ENCODE measurements at regions not wholly inside any gene's neighbourhood (a gene's known extent, or its start where the extent isn't known, plus 50 kb on each side); places are given as distances from the start of the nearest gene placed in this dataset.

DNA sequence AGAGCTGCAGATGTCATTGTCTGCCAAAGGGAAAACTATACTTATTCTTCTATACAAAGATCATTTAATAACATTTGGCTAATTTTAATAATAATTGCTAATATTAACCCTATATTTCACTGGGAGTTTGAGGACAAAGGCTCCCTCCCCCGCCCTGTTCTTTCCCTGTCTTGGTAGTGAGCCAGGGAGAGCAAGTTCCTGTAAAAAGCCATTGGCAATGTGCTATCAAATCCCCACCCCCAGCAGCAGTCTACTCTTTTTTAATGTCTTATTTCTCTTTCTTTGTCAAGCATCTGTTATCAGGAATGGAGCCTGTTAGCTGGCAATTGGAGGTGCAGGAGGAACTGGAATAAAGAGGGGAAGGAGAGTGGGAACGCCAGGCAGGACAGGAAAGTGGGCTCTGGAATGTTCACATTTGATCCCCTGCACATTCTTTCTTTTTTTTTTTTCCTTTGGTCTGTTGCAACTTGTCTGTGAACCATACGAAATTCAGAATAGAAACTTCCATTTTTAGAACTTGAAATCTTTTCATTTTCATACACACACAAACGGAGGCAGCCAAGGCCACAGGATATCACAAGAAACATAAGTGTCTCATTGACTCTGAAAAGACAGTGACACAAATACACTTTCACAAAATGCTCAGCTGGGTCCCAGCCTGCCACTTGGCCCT lies 664.8 kb upstream of the ZNF608 start:
- TF ChIP-seq, protein P1, sequence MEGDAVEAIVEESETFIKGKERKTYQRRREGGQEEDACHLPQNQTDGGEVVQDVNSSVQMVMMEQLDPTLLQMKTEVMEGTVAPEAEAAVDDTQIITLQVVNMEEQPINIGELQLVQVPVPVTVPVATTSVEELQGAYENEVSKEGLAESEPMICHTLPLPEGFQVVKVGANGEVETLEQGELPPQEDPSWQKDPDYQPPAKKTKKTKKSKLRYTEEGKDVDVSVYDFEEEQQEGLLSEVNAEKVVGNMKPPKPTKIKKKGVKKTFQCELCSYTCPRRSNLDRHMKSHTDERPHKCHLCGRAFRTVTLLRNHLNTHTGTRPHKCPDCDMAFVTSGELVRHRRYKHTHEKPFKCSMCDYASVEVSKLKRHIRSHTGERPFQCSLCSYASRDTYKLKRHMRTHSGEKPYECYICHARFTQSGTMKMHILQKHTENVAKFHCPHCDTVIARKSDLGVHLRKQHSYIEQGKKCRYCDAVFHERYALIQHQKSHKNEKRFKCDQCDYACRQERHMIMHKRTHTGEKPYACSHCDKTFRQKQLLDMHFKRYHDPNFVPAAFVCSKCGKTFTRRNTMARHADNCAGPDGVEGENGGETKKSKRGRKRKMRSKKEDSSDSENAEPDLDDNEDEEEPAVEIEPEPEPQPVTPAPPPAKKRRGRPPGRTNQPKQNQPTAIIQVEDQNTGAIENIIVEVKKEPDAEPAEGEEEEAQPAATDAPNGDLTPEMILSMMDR (IDR thresholded peaks at IDR 0.05; ENCODE audit: borderline replicate concordance, control extremely low read depth, extremely low read depth, insufficient read depth, missing control alignments), result no peak
- DNase-seq (ENCODE audit: low spot score), result peak; percentile 42
- in situ Hi-C loops (cut with MboI; ENCODE audit: low sequenced_read_pairs, unreplicated experiment), result loop anchor here (25.0 kb wide), 1 partner anchor 474 kb away; no protein-coding TSS in a partner anchor

DNA sequence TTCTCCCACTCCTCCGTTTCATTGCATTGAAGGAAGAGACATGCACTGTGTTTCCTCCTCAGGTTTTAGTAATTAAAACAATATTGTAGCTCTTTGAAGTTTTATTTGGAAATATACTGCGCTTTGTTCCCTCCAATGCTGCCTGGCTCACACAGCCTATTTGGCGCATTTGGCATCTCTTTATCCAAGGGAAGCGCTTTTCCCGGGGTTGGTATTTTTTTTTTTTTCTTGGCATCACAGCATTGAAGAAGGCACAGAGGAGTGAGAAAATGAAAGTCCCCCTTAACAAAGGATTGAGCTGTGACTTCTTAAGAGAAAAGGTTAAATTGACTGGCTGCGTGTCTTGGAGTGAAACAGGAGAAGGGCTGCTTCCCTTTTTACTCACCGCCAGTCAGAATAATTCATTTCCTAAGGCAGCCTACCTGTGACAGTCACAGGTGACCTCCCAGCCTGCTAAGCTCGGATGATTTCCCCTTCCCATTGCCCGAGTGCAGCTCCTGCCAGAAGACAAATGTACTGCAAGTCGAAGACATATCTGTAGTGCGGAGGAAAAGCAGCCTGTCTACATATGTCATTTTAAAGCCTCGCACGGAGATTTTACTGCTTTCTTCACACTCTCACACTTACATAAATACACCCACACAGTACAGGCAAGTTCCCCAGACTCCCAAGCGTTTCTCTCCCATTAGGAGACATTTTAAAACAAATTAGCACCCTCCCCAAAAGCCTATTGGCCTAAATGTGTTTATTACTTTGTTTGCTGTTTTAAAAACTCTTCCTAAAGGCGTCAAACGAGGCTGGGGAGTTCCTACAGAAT lies 665.5 kb upstream of the ZNF608 start:
- TF ChIP-seq, protein P1 (IDR thresholded peaks at IDR 0.05; ENCODE audit: borderline replicate concordance, control extremely low read depth, extremely low read depth, insufficient read depth, missing control alignments), result peak; percentile 15
- in situ Hi-C loops (cut with MboI; ENCODE audit: low sequenced_read_pairs, unreplicated experiment), result loop anchor here (25.0 kb wide), 1 partner anchor 475 kb away; no protein-coding TSS in a partner anchor
- peak; percentile 36 for DNase-seq (ENCODE audit: low spot score)

DNA sequence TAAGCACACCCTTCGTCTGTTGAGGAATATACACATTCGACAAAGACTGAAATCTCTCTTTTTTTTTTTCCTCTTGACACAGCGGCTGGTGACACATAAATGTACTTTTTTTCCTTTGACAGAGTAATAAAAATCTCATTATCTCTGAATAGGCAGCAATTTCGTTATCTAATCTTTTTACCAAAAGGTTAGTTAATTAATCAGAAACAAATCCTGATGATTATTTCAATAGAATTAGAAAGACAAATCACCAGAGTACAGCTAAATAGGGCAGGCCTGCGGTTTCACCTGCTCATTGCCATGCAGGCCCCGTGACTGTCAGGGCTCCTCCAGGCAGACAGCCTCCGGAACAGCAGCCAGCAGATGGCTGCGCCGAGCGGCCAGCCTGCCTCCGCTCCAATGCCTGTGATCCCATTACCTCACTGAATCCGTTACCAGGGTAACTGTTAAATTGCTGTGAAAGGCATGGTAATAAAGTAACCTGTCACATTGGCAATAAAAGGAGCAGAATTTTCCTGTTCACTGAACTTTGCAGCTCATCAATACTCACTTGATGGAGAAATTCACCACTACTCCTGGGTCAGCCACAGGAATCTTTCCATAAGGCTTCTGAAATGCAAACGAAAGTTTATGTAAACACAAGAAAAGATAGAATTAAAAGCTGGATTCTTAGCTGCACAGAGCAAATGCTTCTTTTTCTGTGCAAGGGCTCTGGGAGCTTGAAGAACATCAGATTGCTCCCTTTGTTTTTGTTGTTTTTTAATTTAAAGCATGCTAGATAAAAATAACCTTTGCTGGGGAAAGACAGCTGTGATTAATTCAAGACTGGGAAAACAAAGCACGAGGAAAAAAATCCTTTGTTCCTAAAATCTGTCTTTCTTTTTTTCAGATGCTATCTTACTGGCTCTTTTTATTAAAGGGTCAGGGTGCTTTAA lies 666.4 kb upstream of the ZNF608 start:
- in situ Hi-C loops (cut with MboI; ENCODE audit: low sequenced_read_pairs, unreplicated experiment), result loop anchor here (25.0 kb wide), 1 partner anchor 476 kb away; no protein-coding TSS in a partner anchor
- TF ChIP-seq, protein P1 (IDR thresholded peaks at IDR 0.05; ENCODE audit: borderline replicate concordance, control extremely low read depth, extremely low read depth, insufficient read depth, missing control alignments), result no peak
- peak; percentile 22 for DNase-seq (ENCODE audit: low spot score)

DNA sequence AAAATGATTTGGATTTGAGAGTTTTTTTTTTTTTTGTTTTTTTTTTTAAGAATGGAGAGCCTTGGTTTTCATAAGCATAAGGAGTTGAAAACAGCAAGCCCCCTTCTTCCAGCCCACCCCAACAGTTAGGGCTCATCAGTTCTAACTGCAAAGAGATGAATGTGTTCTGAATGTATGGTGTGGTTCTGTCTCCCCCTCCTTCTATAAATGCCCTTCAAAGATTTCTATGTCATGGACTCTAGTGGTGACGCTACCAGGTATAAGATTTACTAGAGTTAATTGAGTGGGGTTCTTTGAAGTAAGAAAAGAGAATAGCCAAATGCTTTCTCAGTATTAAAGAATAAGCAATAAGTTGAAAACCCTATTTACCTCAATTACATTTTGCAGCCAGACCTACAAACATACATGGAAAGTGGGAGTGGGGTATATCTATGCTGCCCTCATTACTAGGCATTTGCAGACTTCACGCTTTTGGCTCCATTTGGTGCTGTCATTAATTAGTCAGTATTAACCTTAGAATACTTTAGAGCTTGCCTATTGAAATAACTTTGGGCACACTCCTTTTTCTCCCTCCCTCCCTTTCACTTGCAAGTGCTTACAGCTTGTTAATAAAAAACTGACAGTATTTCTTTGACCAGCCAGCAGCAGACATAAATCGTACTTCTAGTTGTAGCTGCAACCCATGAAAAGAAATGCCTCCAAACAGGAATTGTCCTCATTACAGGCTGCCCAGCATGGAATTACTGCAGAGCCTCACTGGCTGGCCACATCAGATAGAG lies 667.2 kb upstream of the ZNF608 start:
- in situ Hi-C loops (cut with MboI; ENCODE audit: low sequenced_read_pairs, unreplicated experiment), result loop anchor here (25.0 kb wide), 1 partner anchor 476 kb away; no protein-coding TSS in a partner anchor

DNA sequence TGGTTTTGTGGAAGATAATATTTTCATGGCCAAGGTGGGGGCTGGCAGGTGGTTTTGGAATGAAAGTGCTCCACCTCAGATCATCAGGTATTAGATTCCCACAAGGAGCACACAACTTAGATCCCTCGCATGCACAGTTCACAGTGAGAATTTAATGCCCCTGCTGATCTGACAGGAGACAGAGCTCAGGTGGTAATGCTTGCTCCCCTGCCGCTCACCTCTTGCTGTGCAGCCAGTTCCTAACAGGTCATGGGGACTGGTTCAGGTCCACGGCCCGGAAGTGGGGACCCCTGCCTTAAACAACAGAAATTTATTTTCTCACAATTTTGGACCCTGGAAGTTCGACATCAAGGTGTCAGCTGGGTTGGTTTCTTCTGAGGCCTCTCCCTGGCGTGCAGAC lies 668.7 kb upstream of the ZNF608 start:
- TF ChIP-seq, protein P1 (IDR thresholded peaks at IDR 0.05; ENCODE audit: borderline replicate concordance, control extremely low read depth, extremely low read depth, insufficient read depth, missing control alignments), result no peak
- in situ Hi-C loops (cut with MboI; ENCODE audit: low sequenced_read_pairs, unreplicated experiment), result loop anchor here (25.0 kb wide), 1 partner anchor 478 kb away; no protein-coding TSS in a partner anchor
- no peak for DNase-seq (ENCODE audit: low spot score)

More for the DNA sequence above, 667.2 kb upstream of the ZNF608 start:
- no peak for DNase-seq (ENCODE audit: low spot score)
- TF ChIP-seq, protein P1 (IDR thresholded peaks at IDR 0.05; ENCODE audit: borderline replicate concordance, control extremely low read depth, extremely low read depth, insufficient read depth, missing control alignments), result no peak

Data from GM13976 (cell line).